ENCODE measurements at regions not wholly inside any gene's neighbourhood (a gene's known extent, or its start where the extent isn't known, plus 50 kb on each side); places are given as distances from the start of the nearest gene placed in this dataset.
"Not testable (repeated sequence)": the region's sequence is repeated elsewhere in the genome, so short reads cannot be mapped to it uniquely, and the experiment has no call there.

GRCh38 chr13:80988391-80989151, 647.6 kb upstream of the SPRY2 start:
- no peak for DNase-seq (ENCODE audit: low spot score)

- DNase-seq (ENCODE audit: low spot score) = no peak
These were observed 638.2 kb upstream of the SPRY2 start for GRCh38 chr13:80979035-80979641.

GRCh38 chr13:80977168-80977567, 636.2 kb upstream of the SPRY2 start:
- DNase-seq (ENCODE audit: low spot score) = no peak

- DNase-seq (ENCODE audit: low spot score) = no peak
These were observed 635.0 kb upstream of the SPRY2 start for GRCh38 chr13:80975903-80976302.

- DNase-seq (ENCODE audit: low spot score) = no peak
These were observed 632.8 kb upstream of the SPRY2 start for GRCh38 chr13:80973721-80974120.

GRCh38 chr13:80972857-80973478, 632.0 kb upstream of the SPRY2 start:
- no peak for DNase-seq (ENCODE audit: low spot score)

- DNase-seq (ENCODE audit: low spot score) = no peak
These were observed 624.2 kb upstream of the SPRY2 start for GRCh38 chr13:80965097-80965496.

- DNase-seq (ENCODE audit: low spot score) = no peak
These were observed 621.9 kb upstream of the SPRY2 start for GRCh38 chr13:80962855-80963254.

- DNase-seq (ENCODE audit: low spot score) = no peak
These were observed 621.2 kb upstream of the SPRY2 start for GRCh38 chr13:80962173-80962572.

GRCh38 chr13:80957019-80957655, 616.2 kb upstream of the SPRY2 start:
- DNase-seq (ENCODE audit: low spot score) = no peak

GRCh38 chr13:80955501-80955900, 614.6 kb upstream of the SPRY2 start:
- no peak for DNase-seq (ENCODE audit: low spot score)

- no peak for DNase-seq (ENCODE audit: low spot score)
These were observed 611.2 kb upstream of the SPRY2 start for GRCh38 chr13:80952158-80952557.

- DNase-seq (ENCODE audit: low spot score) = no peak
These were observed 605.3 kb upstream of the SPRY2 start for GRCh38 chr13:80946008-80946802.

- no peak for DNase-seq (ENCODE audit: low spot score)
These were observed 604.4 kb upstream of the SPRY2 start for GRCh38 chr13:80945328-80945727.

- DNase-seq (ENCODE audit: low spot score) = no peak
These were observed 598.7 kb upstream of the SPRY2 start for GRCh38 chr13:80939581-80939980.

GRCh38 chr13:80931766-80932165, 590.8 kb upstream of the SPRY2 start:
- DNase-seq (ENCODE audit: low spot score) = no peak

- DNase-seq (ENCODE audit: low spot score) = no peak
These were observed 590.2 kb upstream of the SPRY2 start for GRCh38 chr13:80931118-80931517.

- DNase-seq (ENCODE audit: low spot score) = no peak
These were observed 587.3 kb upstream of the SPRY2 start for GRCh38 chr13:80928241-80928640.

GRCh38 chr13:80926024-80926423, 585.1 kb upstream of the SPRY2 start:
- DNase-seq (ENCODE audit: low spot score) = not testable (repeated sequence)

- no peak for DNase-seq (ENCODE audit: low spot score)
These were observed 583.7 kb upstream of the SPRY2 start for GRCh38 chr13:80924596-80924995.

- DNase-seq (ENCODE audit: low spot score) = no peak
These were observed 583.0 kb upstream of the SPRY2 start for GRCh38 chr13:80923907-80924306.
